ENCODE measurements at regions not wholly inside any gene's neighbourhood (a gene's known extent, or its start where the extent isn't known, plus 50 kb on each side); places are given as distances from the start of the nearest gene placed in this dataset.

- no peak for TF ChIP-seq CTCF (IDR thresholded peaks at IDR 0.05; ENCODE audit: low read depth, low read length, poor library complexity, severe bottlenecking)
- no peak for TF ChIP-seq EZH2phosphoT487 (IDR thresholded peaks at IDR 0.05; ENCODE audit: borderline replicate concordance, low read length)
These were observed 364.0 kb downstream of the LRATD1 start for GRCh38 chr2:14996351-14997014.

All from DOHH2 (cell line).